Osteoblast (primary cell): ENCODE measurements at regions not wholly inside any gene's neighbourhood (a gene's known extent, or its start where the extent isn't known, plus 50 kb on each side); places are given as distances from the start of the nearest gene placed in this dataset.

Experiments
- DNase-seq: peaks from one replicate; pipeline ENCODE4 v3.0.0; 2011; ENCODE audit warnings: low spot score, mixed read lengths; ENCODE audit not compliant: insufficient read length; ENCODE audit errors: missing footprints
- H2AFZ ChIP-seq: 2 replicates; pipeline ENCODE4 v1.6.0; 2011; ENCODE audit warnings: mild to moderate bottlenecking, low read length
- H3K27ac ChIP-seq: 2 replicates; pipeline ENCODE4 v1.5.1; 2011; ENCODE audit warnings: mild to moderate bottlenecking, low read depth, low read length, moderate library complexity
- H3K27me3 ChIP-seq: 2 replicates; pipeline ENCODE4 v1.6.0; 2012; ENCODE audit warnings: mild to moderate bottlenecking, control low read depth, inconsistent platforms, low read length, moderate library complexity; ENCODE audit not compliant: insufficient read depth
- H3K36me3 ChIP-seq: 2 replicates; pipeline ENCODE4 v1.5.1; 2011; ENCODE audit warnings: mild to moderate bottlenecking, low read length, control low read depth, moderate library complexity; ENCODE audit not compliant: insufficient read depth
- H3K4me1 ChIP-seq: 2 replicates; pipeline ENCODE4 v1.5.1; 2011; ENCODE audit warnings: mild to moderate bottlenecking, low read length, control low read depth, moderate library complexity; ENCODE audit not compliant: insufficient read depth
- H3K4me2 ChIP-seq: 2 replicates; pipeline ENCODE4 v1.6.0; 2011; ENCODE audit warnings: mild to moderate bottlenecking, low read length; ENCODE audit not compliant: insufficient read depth
- H3K4me3 ChIP-seq: fragments of 200-600 bp; sonication (generic); 3 replicates; pipeline ENCODE4 v1.5.1; 2012; ENCODE audit warnings: mild to moderate bottlenecking, low read length, inconsistent platforms; ENCODE audit not compliant: insufficient read depth
- H3K79me2 ChIP-seq: 2 replicates; pipeline ENCODE4 v1.6.0; 2012; ENCODE audit warnings: mild to moderate bottlenecking, low read length, control low read depth, inconsistent platforms; ENCODE audit not compliant: insufficient read depth
- H3K9me3 ChIP-seq: 2 replicates; pipeline ENCODE4 v1.5.1; 2011; ENCODE audit warnings: low read depth, low read length, control low read depth
- H4K20me1 ChIP-seq: 2 replicates; pipeline ENCODE4 v1.6.0; 2012; ENCODE audit warnings: mild to moderate bottlenecking, low read length, control low read depth; ENCODE audit not compliant: insufficient read depth
- TF ChIP-seq, protein P1 (sequence below): IDR thresholded peaks from 2 replicates; pipeline ENCODE4 v1.5.1; 2011; ENCODE audit warnings: mild to moderate bottlenecking, low read depth, low read length, moderate library complexity; ENCODE audit errors: extremely low read depth

GRCh38 chr12:98319716-98320425 is 195.5 kb upstream of the TMPO start:
- Histone ChIP-seq H3K4me1 (no peaks in the 10 kb centered on the region), H3K27me3 (no peaks in the 10 kb centered on the region), H3K27ac (no peak overlapping the region), H3K79me2 (no peaks in the 10 kb centered on the region), H3K4me2 (no peak overlapping the region), H3K9me3 (no peaks in the 10 kb centered on the region), H3K4me3 (no peak overlapping the region), H3K36me3 (no peaks in the 10 kb centered on the region), H2AFZ (no peak overlapping the region), H4K20me1 (no peaks in the 10 kb centered on the region)
- TF ChIP-seq, protein P1, sequence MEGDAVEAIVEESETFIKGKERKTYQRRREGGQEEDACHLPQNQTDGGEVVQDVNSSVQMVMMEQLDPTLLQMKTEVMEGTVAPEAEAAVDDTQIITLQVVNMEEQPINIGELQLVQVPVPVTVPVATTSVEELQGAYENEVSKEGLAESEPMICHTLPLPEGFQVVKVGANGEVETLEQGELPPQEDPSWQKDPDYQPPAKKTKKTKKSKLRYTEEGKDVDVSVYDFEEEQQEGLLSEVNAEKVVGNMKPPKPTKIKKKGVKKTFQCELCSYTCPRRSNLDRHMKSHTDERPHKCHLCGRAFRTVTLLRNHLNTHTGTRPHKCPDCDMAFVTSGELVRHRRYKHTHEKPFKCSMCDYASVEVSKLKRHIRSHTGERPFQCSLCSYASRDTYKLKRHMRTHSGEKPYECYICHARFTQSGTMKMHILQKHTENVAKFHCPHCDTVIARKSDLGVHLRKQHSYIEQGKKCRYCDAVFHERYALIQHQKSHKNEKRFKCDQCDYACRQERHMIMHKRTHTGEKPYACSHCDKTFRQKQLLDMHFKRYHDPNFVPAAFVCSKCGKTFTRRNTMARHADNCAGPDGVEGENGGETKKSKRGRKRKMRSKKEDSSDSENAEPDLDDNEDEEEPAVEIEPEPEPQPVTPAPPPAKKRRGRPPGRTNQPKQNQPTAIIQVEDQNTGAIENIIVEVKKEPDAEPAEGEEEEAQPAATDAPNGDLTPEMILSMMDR, result no peak
- DNase-seq, result no peak

DNA sequence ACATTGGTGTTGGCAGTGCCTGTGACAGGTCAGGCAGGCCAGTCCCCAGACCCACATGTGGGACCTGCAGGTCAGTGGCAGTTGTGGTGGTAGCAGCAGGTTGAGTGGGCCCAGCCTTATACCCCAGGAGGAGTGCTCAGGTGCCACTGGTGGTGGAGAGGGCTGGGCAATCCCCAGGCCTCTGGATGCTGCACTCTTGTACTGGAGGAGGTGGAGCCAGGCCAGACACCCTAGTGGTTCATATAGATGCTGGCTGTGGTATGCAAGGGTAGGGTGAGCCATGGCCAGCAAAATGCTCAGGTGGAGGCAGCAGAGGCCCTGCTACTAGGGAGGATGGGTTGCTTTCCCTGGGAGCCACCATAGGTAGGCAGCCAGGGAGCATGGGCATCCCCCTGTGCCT is 190.4 kb upstream of the TMPO start:
- Histone ChIP-seq H3K4me1 (no peaks in the 10 kb centered on the region), H4K20me1 (no peaks in the 10 kb centered on the region), H3K36me3 (no peaks in the 10 kb centered on the region), H3K27me3 (no peaks in the 10 kb centered on the region), H3K79me2 (no peaks in the 10 kb centered on the region), H3K27ac (no peak overlapping the region), H3K4me2 (no peak overlapping the region), H2AFZ (no peak overlapping the region), H3K4me3 (no peak overlapping the region), H3K9me3 (no peaks in the 10 kb centered on the region)
- TF ChIP-seq, protein P1, result no peak
- no peak for DNase-seq

DNA sequence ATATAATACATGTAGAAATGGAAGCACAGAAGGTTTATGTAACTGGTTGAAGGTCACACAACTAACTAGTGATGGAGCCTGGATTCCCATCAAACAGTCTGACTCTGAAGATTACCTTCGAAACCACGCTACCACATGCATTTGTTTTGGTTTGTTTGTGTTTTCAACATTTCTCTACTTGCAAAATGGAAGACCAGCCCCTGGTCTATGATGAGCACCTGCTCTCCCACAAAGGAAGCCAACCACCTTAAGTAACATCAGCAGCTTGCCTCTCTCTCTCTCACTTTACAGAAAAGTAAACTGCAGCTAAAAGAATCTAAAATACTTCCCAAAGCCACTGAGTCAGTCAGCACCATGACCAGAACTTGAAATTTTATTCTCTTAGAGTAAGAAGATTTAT is 186.9 kb upstream of the TMPO start:
- DNase-seq, result no peak
- Histone ChIP-seq H3K79me2 (no peaks in the 10 kb centered on the region), H3K36me3 (no peaks in the 10 kb centered on the region), H3K27ac (no peak overlapping the region), H3K4me1 (no peaks in the 10 kb centered on the region), H4K20me1 (no peaks in the 10 kb centered on the region), H3K9me3 (no peaks in the 10 kb centered on the region), H3K27me3 (no peaks in the 10 kb centered on the region), H3K4me3 (no peak overlapping the region), H2AFZ (no peak overlapping the region), H3K4me2 (no peak overlapping the region)
- TF ChIP-seq, protein P1, result no peak

DNA sequence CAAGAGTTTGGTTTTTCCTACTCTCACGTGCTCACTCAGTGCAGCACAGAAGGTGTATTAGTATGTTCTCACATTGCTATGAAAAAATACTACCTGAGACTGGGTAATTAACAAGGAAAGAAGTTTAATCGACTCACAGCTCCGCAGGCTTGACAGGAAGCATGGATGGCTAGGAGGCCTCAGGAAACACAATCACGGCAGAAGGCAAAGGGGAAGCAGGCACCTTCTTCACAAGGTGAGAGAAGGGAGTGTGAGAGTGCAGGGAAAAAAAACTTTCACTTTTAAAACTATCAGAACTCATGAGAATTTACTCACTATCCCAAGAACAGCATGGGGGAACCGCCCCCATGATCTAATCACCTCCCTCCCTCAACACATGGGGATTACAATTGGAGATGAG is 185.8 kb upstream of the TMPO start:
- no peaks in the 10 kb centered on the region for H3K9me3 ChIP-seq
- DNase-seq, result no peak
- TF ChIP-seq, protein P1, result no peak
- no peaks in the 10 kb centered on the region for H3K4me1 ChIP-seq
- no peaks in the 10 kb centered on the region for H3K79me2 ChIP-seq
- H3K27me3 ChIP-seq, result no peaks in the 10 kb centered on the region
- no peak overlapping the region for H2AFZ ChIP-seq
- no peaks in the 10 kb centered on the region for H4K20me1 ChIP-seq
- H3K4me3 ChIP-seq, result no peak overlapping the region
- no peak overlapping the region for H3K4me2 ChIP-seq
- H3K27ac ChIP-seq, result no peak overlapping the region
- no peaks in the 10 kb centered on the region for H3K36me3 ChIP-seq
